GM12891 (cell line): ENCODE measurements at regions not wholly inside any gene's neighbourhood (a gene's known extent, or its start where the extent isn't known, plus 50 kb on each side); places are given as distances from the start of the nearest gene placed in this dataset.
A peak's percentile ranks its signal among the peaks of the same experiment; 100 is the strongest.

Source experiments
- PAX5 ChIP-seq: IDR thresholded peaks from 2 replicates; pipeline ENCODE4 v1.6.1; 2011; ENCODE audit warnings: low read length, moderate library complexity, mild to moderate bottlenecking; ENCODE audit not compliant: insufficient read depth, severe bottlenecking
- POLR2A ChIP-seq: IDR thresholded peaks from 2 replicates; pipeline ENCODE4 v1.6.1; 2011; ENCODE audit warnings: low read depth, low read length, control low read depth
- POLR2AphosphoS5 ChIP-seq: IDR thresholded peaks from 2 replicates; pipeline ENCODE4 v1.6.1; 2011; ENCODE audit warnings: low read depth, low read length, control low read depth
- POU2F2 ChIP-seq: IDR thresholded peaks from 2 replicates; pipeline ENCODE4 v1.6.1; 2011; ENCODE audit warnings: low read depth, mild to moderate bottlenecking, control low read depth, low read length, moderate library complexity
- SPI1 ChIP-seq: IDR thresholded peaks from 2 replicates; pipeline ENCODE4 v1.6.1; 2011; ENCODE audit warnings: low read depth, low read length, control low read depth
- TAF1 ChIP-seq: IDR thresholded peaks from 2 replicates; pipeline ENCODE4 v1.6.1; 2011; ENCODE audit warnings: low read depth, low read length, control low read depth

- no peak; the same call in 1 of the 2 replicates for TF ChIP-seq POLR2A
- no peak for TF ChIP-seq TAF1
- no peak; the same call in 1 of the 2 replicates for TF ChIP-seq POLR2AphosphoS5
- TF ChIP-seq SPI1, result peak; percentile 47; the same call in 1 of the 2 replicates
- TF ChIP-seq PAX5, result peak; percentile 80
- no peak for TF ChIP-seq POU2F2
Observed at GRCh38 chr12:92502417-92503028, 200.3 kb upstream of the PLEKHG7 start.
